HEK293T (cell line): ENCODE measurements at regions not wholly inside any gene's neighbourhood (a gene's known extent, or its start where the extent isn't known, plus 50 kb on each side); places are given as distances from the start of the nearest gene placed in this dataset.

Experiments used
- CTCF ChIA-PET: fragments of 350-600 bp; formaldehyde crosslinking; extraction: SDS; loops from one replicate; lab custom pipeline; 2021; ENCODE audit warnings: antibody characterized with exemption, inconsistent platforms; lab: Yijun Ruan, JAX
- POLR2A ChIA-PET: fragments of 350-600 bp; formaldehyde crosslinking; extraction: SDS; loops from one replicate; lab custom pipeline; 2020; ENCODE audit warnings: antibody characterized with exemption, inconsistent platforms; lab: Yijun Ruan, JAX
- DNase-seq: peaks from one replicate; pipeline ENCODE4 v3.0.0; 2012; ENCODE audit warnings: mixed read lengths; ENCODE audit errors: extremely low spot score
- ARNT ChIP-seq: fragments of 450-650 bp; IDR thresholded peaks from 2 replicates; pipeline ENCODE4 v1.6.1; 2017; ENCODE audit warnings: mild to moderate bottlenecking
- BHLHE40 ChIP-seq: fragments of 450-650 bp; IDR thresholded peaks from 2 replicates; pipeline ENCODE4 v1.6.1; 2016; ENCODE audit warnings: mild to moderate bottlenecking, moderate library complexity, borderline replicate concordance
- CTBP1 ChIP-seq: fragments of 450-650 bp; IDR thresholded peaks from 2 replicates; pipeline ENCODE4 v1.6.1; 2016; ENCODE audit warnings: borderline replicate concordance
- ELF4 ChIP-seq: fragments of 450-650 bp; IDR thresholded peaks from 2 replicates; pipeline ENCODE4 v1.6.1; 2017; ENCODE audit warnings: antibody characterized with exemption
- FOXA1 ChIP-seq: fragments of 450-650 bp; IDR thresholded peaks from 2 replicates; pipeline ENCODE4 v1.6.1; 2016; ENCODE audit warnings: mild to moderate bottlenecking
- FOXK2 ChIP-seq: fragments of 450-650 bp; IDR thresholded peaks from 2 replicates; pipeline ENCODE4 v1.6.1; 2016; ENCODE audit warnings: mild to moderate bottlenecking
- FOXM1 ChIP-seq: fragments of 450-650 bp; IDR thresholded peaks from 2 replicates; pipeline ENCODE4 v1.6.1; 2017; ENCODE audit warnings: mild to moderate bottlenecking, borderline replicate concordance
- HDGF ChIP-seq: fragments of 450-650 bp; IDR thresholded peaks from 2 replicates; pipeline ENCODE4 v1.6.1; 2017; ENCODE audit warnings: antibody characterized with exemption, borderline replicate concordance
- L3MBTL2 ChIP-seq: fragments of 450-650 bp; conservative IDR thresholded peaks from 2 replicates; pipeline ENCODE4 v1.6.1; 2016; ENCODE audit warnings: mild to moderate bottlenecking
- LEF1 ChIP-seq: fragments of 450-650 bp; IDR thresholded peaks from 2 replicates; pipeline ENCODE4 v1.6.1; 2017; ENCODE audit warnings: mild to moderate bottlenecking, borderline replicate concordance
- NFRKB ChIP-seq: fragments of 450-650 bp; IDR thresholded peaks from 2 replicates; pipeline ENCODE4 v1.6.1; 2016; ENCODE audit warnings: mild to moderate bottlenecking, moderate library complexity
- PKNOX1 ChIP-seq: fragments of 450-650 bp; IDR thresholded peaks from 2 replicates; pipeline ENCODE4 v1.6.1; 2016
- SP1 ChIP-seq: fragments of 450-650 bp; IDR thresholded peaks from 2 replicates; pipeline ENCODE4 v1.6.1; 2017
- SUZ12 ChIP-seq: fragments of 450-650 bp; IDR thresholded peaks from 2 replicates; pipeline ENCODE4 v1.6.1; 2016; ENCODE audit warnings: mild to moderate bottlenecking
- TARDBP ChIP-seq: fragments of 450-650 bp; IDR thresholded peaks from 2 replicates; pipeline ENCODE4 v1.6.1; 2016
- ZNF384 ChIP-seq: fragments of 450-650 bp; IDR thresholded peaks from 2 replicates; pipeline ENCODE4 v1.6.1; 2016

DNA sequence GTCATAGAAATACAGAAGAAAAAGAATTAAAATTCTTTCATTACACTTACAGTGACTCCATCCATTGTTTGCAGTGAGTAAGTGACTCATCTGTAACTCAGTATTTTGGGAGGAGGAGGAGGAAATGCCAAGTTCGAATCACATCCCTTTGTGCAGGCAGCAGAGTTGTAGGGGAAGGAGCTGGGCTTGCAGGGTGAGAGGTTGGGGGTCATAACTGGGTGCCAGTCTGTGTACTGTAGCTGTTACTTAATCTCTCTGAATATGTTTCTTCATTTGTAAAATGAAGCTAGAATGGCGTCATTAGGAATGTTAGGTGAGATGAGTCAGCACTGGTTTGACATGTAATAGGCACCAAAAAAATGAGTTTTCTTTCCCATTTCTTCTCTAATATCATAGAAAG is 235.7 kb upstream of the ADAMTSL1 start:
- no peak for TF ChIP-seq ZNF384
- TF ChIP-seq L3MBTL2: no peak
- no peak for TF ChIP-seq FOXM1
- TF ChIP-seq SUZ12: no peak
- TF ChIP-seq ELF4: no peak
- TF ChIP-seq ARNT: no peak
- no peak for TF ChIP-seq HDGF
- no peak for TF ChIP-seq CTBP1
- no peak for TF ChIP-seq FOXK2
- no peak for TF ChIP-seq SP1
- no peak for TF ChIP-seq LEF1
- no peak for TF ChIP-seq PKNOX1
- no peak for TF ChIP-seq BHLHE40
- TF ChIP-seq FOXA1: no peak
- no peak for TF ChIP-seq NFRKB
- TF ChIP-seq TARDBP: no peak
- no peak for DNase-seq
- ChIA-PET POLR2A (no interaction called here), CTCF (no interaction called here)

DNA sequence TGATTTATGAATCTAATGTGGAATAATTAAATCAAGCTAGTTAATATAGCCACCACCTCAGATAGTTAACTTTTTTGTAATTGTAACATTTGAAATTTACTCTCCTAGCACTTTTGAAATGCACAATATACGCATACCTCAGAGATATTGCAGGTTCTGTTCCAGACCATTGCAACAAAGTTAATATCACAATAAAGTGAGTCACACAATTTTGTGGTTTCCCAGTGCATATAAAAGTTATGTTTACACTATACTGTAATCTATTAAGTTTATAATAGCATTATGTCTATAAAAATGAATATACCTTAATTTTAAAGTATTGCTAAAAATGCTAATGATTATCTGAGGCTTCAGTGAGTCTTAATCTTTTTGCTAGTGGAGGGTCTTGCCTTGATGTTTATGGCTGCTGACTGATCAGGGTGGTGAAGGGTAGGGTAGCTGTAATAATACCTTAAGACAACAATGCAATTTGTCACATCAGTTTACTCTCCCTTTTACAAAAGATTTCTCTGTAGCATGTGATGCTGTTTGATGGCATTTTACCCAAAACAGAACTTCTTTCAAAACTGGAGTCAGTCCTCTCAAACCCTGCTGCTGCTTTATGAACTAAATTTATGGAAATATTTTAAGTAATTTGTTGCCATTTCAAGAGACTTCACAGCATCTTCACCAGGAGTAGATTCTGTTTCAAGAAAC is 235.1 kb upstream of the ADAMTSL1 start:
- ChIA-PET CTCF (no interaction called here), POLR2A (no interaction called here)
- no peak for TF ChIP-seq HDGF
- no peak for TF ChIP-seq LEF1
- no peak for TF ChIP-seq ZNF384
- no peak for TF ChIP-seq FOXM1
- TF ChIP-seq ARNT: no peak
- TF ChIP-seq FOXA1: no peak
- no peak for TF ChIP-seq SP1
- no peak for TF ChIP-seq NFRKB
- no peak for TF ChIP-seq PKNOX1
- TF ChIP-seq ELF4: no peak
- no peak for TF ChIP-seq CTBP1
- TF ChIP-seq TARDBP: no peak
- no peak for TF ChIP-seq BHLHE40
- no peak for TF ChIP-seq SUZ12
- TF ChIP-seq L3MBTL2: no peak
- DNase-seq: no peak

DNA sequence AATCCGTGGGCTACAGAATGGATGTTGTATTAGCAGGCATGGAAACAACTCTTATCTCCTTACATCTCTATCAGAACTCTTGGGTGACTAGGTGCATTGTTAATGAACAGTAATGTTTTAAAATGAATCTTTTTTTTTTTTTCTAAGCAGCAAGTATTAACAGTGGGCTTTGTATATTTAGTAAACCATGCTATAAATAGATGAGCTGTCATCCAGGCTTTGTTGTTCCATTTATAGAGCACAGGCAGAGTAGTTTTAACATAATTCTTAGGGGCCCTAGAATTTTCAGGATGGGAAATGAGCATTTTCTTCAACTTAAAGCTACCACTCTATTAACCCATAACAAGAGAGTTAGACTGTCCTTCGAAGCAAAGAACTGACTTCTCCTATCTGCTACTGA is 233.7 kb upstream of the ADAMTSL1 start:
- TF ChIP-seq LEF1 (no peak), TARDBP (no peak), FOXA1 (no peak), ARNT (no peak), L3MBTL2 (no peak), ZNF384 (no peak), FOXK2 (no peak), PKNOX1 (no peak), NFRKB (no peak), HDGF (no peak), SP1 (no peak), SUZ12 (no peak)
- ChIA-PET CTCF (no interaction called here), POLR2A (no interaction called here)
- DNase-seq: no peak

GRCh38 chr9:18245911-18246310 is 228.0 kb upstream of the ADAMTSL1 start:
- ChIA-PET CTCF (no interaction called here), POLR2A (no interaction called here)
- no peak for DNase-seq
- TF ChIP-seq HDGF (no peak), FOXA1 (no peak), ELF4 (no peak), CTBP1 (no peak), TARDBP (no peak), PKNOX1 (no peak), BHLHE40 (no peak), ARNT (no peak), ZNF384 (no peak), FOXM1 (no peak), LEF1 (no peak), NFRKB (no peak), L3MBTL2 (no peak), FOXK2 (no peak), SUZ12 (no peak), SP1 (no peak)

- ChIA-PET POLR2A (no interaction called here), CTCF (no interaction called here)
- no peak for DNase-seq
- TF ChIP-seq BHLHE40: no peak
- TF ChIP-seq L3MBTL2: no peak
- no peak for TF ChIP-seq SP1
- no peak for TF ChIP-seq PKNOX1
- TF ChIP-seq ZNF384: no peak
- TF ChIP-seq SUZ12: no peak
- no peak for TF ChIP-seq ELF4
- TF ChIP-seq CTBP1: no peak
- no peak for TF ChIP-seq LEF1
- TF ChIP-seq NFRKB: no peak
- no peak for TF ChIP-seq FOXK2
- no peak for TF ChIP-seq FOXM1
Measured at GRCh38 chr9:18250053-18250452, 223.9 kb upstream of the ADAMTSL1 start.
